Stomach (tissue), 8 donors: ENCODE measurements at regions not wholly inside any gene's neighbourhood (a gene's known extent, or its start where the extent isn't known, plus 50 kb on each side); places are given as distances from the start of the nearest gene placed in this dataset.

Source experiments
- DNase-seq, 2 donors: peaks; one replicate each; pipeline versions ENCODE4 v3.0.0 to v3.0.0-alpha.2; 2013 to 2019
- H3K27ac ChIP-seq, 5 donors: fragments of 200-600 bp in 4 of 5; sonication (generic) in 4 of 5; one replicate each; pipeline ENCODE4 v1.5.1; 2013 to 2019; ENCODE audit warnings: mild to moderate bottlenecking in 1 of 5, moderate library complexity in 1 of 5
- H3K27me3 ChIP-seq, 3 donors: fragments of 200-600 bp; sonication (generic); one replicate each; pipeline ENCODE4 v1.5.1; 2017 to 2019; ENCODE audit warnings: mixed run types in 1 of 3
- H3K36me3 ChIP-seq, 4 donors: fragments of 200-600 bp; sonication (generic); 1 replicate in 3 of 4; 2 replicates in 1 of 4; pipeline ENCODE4 v1.5.1; 2016 to 2019
- H3K4me1 ChIP-seq, 4 donors: fragments of 200-600 bp; sonication (generic); one replicate each; pipeline ENCODE4 v1.5.1; 2016 to 2019
- H3K4me3 ChIP-seq, 4 donors: fragments of 200-600 bp; sonication (generic) in 3 of 4; one replicate each; pipeline ENCODE4 v1.5.1; 2016 to 2019; ENCODE audit warnings: mild to moderate bottlenecking in 1 of 4
- H3K9me3 ChIP-seq, 4 donors: fragments of 200-600 bp; sonication (generic); one replicate each; pipeline ENCODE4 v1.5.1; 2016 to 2019
- EP300 ChIP-seq: sonication (generic); formaldehyde crosslinking; IDR thresholded peaks from one replicate; pipeline ENCODE4 v1.6.1; 2017; ENCODE audit warnings: antibody characterized with exemption
- POLR2A ChIP-seq, 4 donors: fragments of 450-650 bp; IDR thresholded peaks; one replicate each; pipeline ENCODE4 v1.6.1; 2016; ENCODE audit warnings: antibody characterized with exemption in 4 of 4, control low read depth in 2 of 4, mild to moderate bottlenecking in 1 of 4, moderate library complexity in 1 of 4
- POLR2AphosphoS5 ChIP-seq, 3 donors: sonication (generic); formaldehyde crosslinking; IDR thresholded peaks; one replicate each; pipeline ENCODE4 v1.6.1; 2016; ENCODE audit warnings: antibody characterized with exemption in 3 of 3
- WGBS, 5 donors: extraction: QIAGEN DNeasy Blood & Tissue Kit in 3 of 5; methylation state at CpG; one replicate each; pipeline versions ENCODE4 v1.1.5 to v1.1.7; 2013 to 2018; 5-methylcytosine and 5-hydroxymethylcytosine counted together
- intact Hi-C: fragments of 100-400 bp; cut with DNase I; formaldehyde crosslinking; loops from one replicate; pipeline ENCODE4 v1.15.1; 2023; ENCODE audit warnings: low total_unique reads
- TF ChIP-seq, protein P1 (sequence below), 7 experiments: fragments of 450-650 bp in 4 of 7; fragments of 200-600 bp in 3 of 7; sonication (generic) in 3 of 7; IDR thresholded peaks; one replicate each; pipeline ENCODE4 v1.5.1; 2016 to 2019; ENCODE audit warnings: antibody characterized with exemption in 7 of 7, control low read depth in 2 of 7, mild to moderate bottlenecking in 1 of 7
- donor health status: healthy with polysubstance abuse.
- donor health status: Bipolar disorder and iron deficiency.
- donor health status: healthy.

DNA sequence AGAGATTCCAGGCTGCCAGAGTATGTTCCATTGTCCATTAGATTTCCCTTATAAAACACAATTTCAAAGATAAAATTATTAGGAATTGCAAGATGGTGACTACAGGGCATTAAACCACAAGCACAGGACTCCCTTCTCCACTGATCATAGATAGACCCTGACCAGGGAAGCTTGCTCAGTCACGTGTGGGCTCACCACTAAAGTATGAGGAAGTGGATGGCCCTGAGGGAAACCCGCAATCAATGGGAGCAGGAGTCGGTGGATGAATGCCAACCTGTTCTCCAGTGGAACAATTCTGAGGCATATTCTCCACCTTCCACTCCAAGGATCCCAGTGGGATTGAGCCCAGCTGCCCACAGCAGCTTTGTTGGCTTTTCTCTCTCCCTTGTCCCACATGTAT lies 515.7 kb downstream of the BCOR start:
- intact Hi-C loops: no loop called here
- peak in 1 of 2 donors; percentile 39 for DNase-seq
- Histone ChIP-seq H3K4me3 (no peak overlapping the region), H3K4me1 (no peaks in the 10 kb centered on the region), H3K27ac (no peak overlapping the region), H3K27me3 (peaks cover 0 to 11% (median 0%) of the 10 kb centered on the region in 3 donors), H3K9me3 (peaks cover 0 to 9% (median 0%) of the 10 kb centered on the region in 4 donors), H3K36me3 (no peaks in the 10 kb centered on the region)
- 25 to 42% (median 36%) methylated on average over 3 of the region's 3 CpGs for WGBS, 5 donors
- TF ChIP-seq EP300 (no peak), POLR2AphosphoS5 (IDR thresholded peaks at IDR 0.05) (peak in 1 of 3 donors; percentile 21)

DNA sequence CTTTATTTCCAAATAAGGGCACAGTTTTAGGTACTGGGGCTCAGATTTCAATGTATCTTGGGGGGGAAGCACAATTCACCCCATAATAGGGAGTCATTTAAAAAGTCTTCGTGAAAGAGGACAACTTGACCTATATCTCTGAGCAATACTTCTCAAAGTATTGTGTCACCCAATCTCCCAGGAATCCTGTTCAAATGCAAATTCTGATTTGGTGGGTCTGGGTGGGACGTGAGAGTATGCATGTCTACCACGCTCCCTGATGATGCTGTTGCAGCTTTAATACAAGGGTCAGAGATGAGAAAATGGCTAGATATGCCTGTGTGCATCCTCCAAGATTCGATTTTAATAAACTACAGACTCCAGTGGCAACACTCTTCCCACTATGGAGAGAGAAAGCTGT lies 514.8 kb downstream of the BCOR start:
- H3K27me3 ChIP-seq: peaks cover 0 to 12% (median 0%) of the 10 kb centered on the region in 3 donors
- H3K9me3 ChIP-seq: peaks cover 0 to 9% (median 0%) of the 10 kb centered on the region in 4 donors
- no peak for DNase-seq
- H3K27ac ChIP-seq: no peak overlapping the region
- H3K36me3 ChIP-seq: no peaks in the 10 kb centered on the region
- intact Hi-C loops: no loop called here
- H3K4me1 ChIP-seq: no peaks in the 10 kb centered on the region
- H3K4me3 ChIP-seq: no peak overlapping the region
- TF ChIP-seq EP300: no peak
- no peak for TF ChIP-seq POLR2AphosphoS5 (IDR thresholded peaks at IDR 0.05)
- no peak for TF ChIP-seq POLR2A (IDR thresholded peaks at IDR 0.05)
- TF ChIP-seq, protein P1, sequence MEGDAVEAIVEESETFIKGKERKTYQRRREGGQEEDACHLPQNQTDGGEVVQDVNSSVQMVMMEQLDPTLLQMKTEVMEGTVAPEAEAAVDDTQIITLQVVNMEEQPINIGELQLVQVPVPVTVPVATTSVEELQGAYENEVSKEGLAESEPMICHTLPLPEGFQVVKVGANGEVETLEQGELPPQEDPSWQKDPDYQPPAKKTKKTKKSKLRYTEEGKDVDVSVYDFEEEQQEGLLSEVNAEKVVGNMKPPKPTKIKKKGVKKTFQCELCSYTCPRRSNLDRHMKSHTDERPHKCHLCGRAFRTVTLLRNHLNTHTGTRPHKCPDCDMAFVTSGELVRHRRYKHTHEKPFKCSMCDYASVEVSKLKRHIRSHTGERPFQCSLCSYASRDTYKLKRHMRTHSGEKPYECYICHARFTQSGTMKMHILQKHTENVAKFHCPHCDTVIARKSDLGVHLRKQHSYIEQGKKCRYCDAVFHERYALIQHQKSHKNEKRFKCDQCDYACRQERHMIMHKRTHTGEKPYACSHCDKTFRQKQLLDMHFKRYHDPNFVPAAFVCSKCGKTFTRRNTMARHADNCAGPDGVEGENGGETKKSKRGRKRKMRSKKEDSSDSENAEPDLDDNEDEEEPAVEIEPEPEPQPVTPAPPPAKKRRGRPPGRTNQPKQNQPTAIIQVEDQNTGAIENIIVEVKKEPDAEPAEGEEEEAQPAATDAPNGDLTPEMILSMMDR (IDR thresholded peaks at IDR 0.05): no peak
- WGBS, 5 donors: 62 to 89% (median 83%) methylated on average over 4 of the region's 4 CpGs

GRCh38 chrX:39585808-39586207 lies 511.9 kb downstream of the BCOR start:
- intact Hi-C loops: no loop called here
- Histone ChIP-seq H3K36me3 (no peaks in the 10 kb centered on the region), H3K9me3 (peaks cover 0 to 9% (median 0%) of the 10 kb centered on the region in 4 donors), H3K4me1 (no peaks in the 10 kb centered on the region), H3K27me3 (peaks cover 0 to 13% (median 0%) of the 10 kb centered on the region in 3 donors), H3K4me3 (no peak overlapping the region), H3K27ac (no peak overlapping the region)
- 59 to 85% (median 82%) methylated on average over 3 of the region's 3 CpGs for WGBS, 5 donors
- DNase-seq: no peak
- TF ChIP-seq, protein P1 (IDR thresholded peaks at IDR 0.05): no peak
- TF ChIP-seq POLR2A (IDR thresholded peaks at IDR 0.05): no peak
- no peak for TF ChIP-seq POLR2AphosphoS5 (IDR thresholded peaks at IDR 0.05)
- no peak for TF ChIP-seq EP300

DNA sequence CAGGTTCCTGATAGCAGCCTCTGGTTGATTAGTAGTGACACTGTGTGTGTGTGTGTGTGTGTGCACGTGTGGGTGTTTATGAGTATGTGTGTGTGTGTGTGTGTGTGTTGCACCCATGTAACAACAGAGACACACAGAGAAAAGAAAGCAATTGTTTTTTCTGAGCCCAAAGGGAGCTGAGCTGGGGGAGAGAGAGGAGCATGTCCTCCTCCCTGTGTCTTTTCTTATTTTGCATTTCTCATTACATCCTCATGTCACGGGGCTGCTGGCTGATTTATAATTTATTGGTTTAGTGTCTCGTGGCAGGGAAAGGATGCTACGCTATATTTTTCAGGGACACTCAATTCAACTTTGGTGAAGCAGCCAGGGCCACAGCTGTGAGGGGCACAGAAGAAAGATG lies 511.4 kb downstream of the BCOR start:
- H3K4me3 ChIP-seq: no peak overlapping the region
- H3K36me3 ChIP-seq: no peaks in the 10 kb centered on the region
- H3K4me1 ChIP-seq: no peaks in the 10 kb centered on the region
- WGBS, 5 donors: 62 to 85% (median 69%) methylated on average over 4 of the region's 4 CpGs
- H3K9me3 ChIP-seq: peaks cover 0 to 9% (median 0%) of the 10 kb centered on the region in 4 donors
- TF ChIP-seq POLR2A (IDR thresholded peaks at IDR 0.05) (no peak), EP300 (no peak)
- no peak for DNase-seq
- intact Hi-C loops: no loop called here
- H3K27me3 ChIP-seq: peaks cover 0 to 10% (median 0%) of the 10 kb centered on the region in 3 donors
- H3K27ac ChIP-seq: no peak overlapping the region

DNA sequence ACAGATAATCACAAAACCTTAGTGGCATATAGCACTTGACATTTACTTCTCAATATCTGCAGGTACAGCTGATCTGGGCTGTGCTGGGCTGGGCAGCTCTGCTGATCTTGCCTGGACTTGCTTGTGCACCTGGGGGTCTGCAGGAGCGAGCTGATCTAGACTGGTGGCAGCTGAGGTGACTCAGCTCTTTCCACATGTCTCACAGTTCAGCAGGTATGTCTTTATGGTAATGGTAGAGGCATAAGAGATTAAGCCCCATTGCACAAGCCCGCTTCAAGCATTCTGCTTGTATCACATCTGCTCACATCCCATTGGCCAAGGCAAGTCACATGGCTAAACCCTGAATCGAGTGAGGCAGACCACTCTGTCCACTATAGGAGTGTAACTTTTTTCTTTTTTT lies 506.7 kb downstream of the BCOR start:
- peaks cover 0 to 10% (median 0%) of the 10 kb centered on the region in 3 donors for H3K27me3 ChIP-seq
- WGBS, 5 donors: 57 to 93% (median 80%) methylated on average over 3 of the region's 3 CpGs

More for the DNA sequence above, 506.7 kb downstream of the BCOR start:
- TF ChIP-seq EP300 (no peak), POLR2A (IDR thresholded peaks at IDR 0.05) (no peak), POLR2AphosphoS5 (IDR thresholded peaks at IDR 0.05) (no peak)
- TF ChIP-seq, protein P1 (IDR thresholded peaks at IDR 0.05): no peak
- intact Hi-C loops: no loop called here
- no peak for DNase-seq
- H3K27ac ChIP-seq: no peak overlapping the region
- no peak overlapping the region for H3K4me3 ChIP-seq
- no peaks in the 10 kb centered on the region for H3K9me3 ChIP-seq
- H3K36me3 ChIP-seq: no peaks in the 10 kb centered on the region
- H3K4me1 ChIP-seq: no peaks in the 10 kb centered on the region
